Right lobe of liver (tissue), 4 donors: ENCODE measurements at regions not wholly inside any gene's neighbourhood (a gene's known extent, or its start where the extent isn't known, plus 50 kb on each side); places are given as distances from the start of the nearest gene placed in this dataset.

Source experiments
- CTCF ChIP-seq, 4 donors: fragments of 200-600 bp in 3 of 4; fragments of 450-650 bp in 1 of 4; IDR thresholded peaks; one replicate each; pipeline versions ENCODE4 v1.5.1 to v1.8.0; 2016 to 2022; ENCODE audit warnings: antibody characterized with exemption in 4 of 4, mild to moderate bottlenecking in 2 of 4
- POLR2A ChIP-seq: fragments of 450-650 bp; IDR thresholded peaks from one replicate; pipeline ENCODE4 v1.6.1; 2017; ENCODE audit warnings: antibody characterized with exemption, mild to moderate bottlenecking
- donor health status: DM: no; HTN: no; CAD: no.
- donor health status: DM: no; HTN: no; CAD: no.
- donor health status: DM: no; HTN: yes; CAD: no.

- TF ChIP-seq CTCF (IDR thresholded peaks at IDR 0.05) = no peak
- no peak for TF ChIP-seq POLR2A
Measured at GRCh38 chr1:29593601-29594382, 357.5 kb downstream of the PTPRU start.
